ENCODE measurements at regions not wholly inside any gene's neighbourhood (a gene's known extent, or its start where the extent isn't known, plus 50 kb on each side); places are given as distances from the start of the nearest gene placed in this dataset.

- Histone ChIP-seq H3K4me3 (no peak overlapping the region), H3K27me3 (no peaks in the 10 kb centered on the region), H3K36me3 (no peaks in the 10 kb centered on the region), H3K9me3 (no peaks in the 10 kb centered on the region), H3K4me1 (no peaks in the 10 kb centered on the region), H3K27ac (no peak overlapping the region)
- TF ChIP-seq CTCF (IDR thresholded peaks at IDR 0.05), result no peak
- no peak for TF ChIP-seq POLR2A (IDR thresholded peaks at IDR 0.05)
- DNase-seq, result no peak
Observed at GRCh38 chr20:11976966-11977365, 59.3 kb downstream of the BTBD3 start.

- no peak overlapping the region for H3K4me3 ChIP-seq
- no peak overlapping the region for H3K27ac ChIP-seq
- no peaks in the 10 kb centered on the region for H3K4me1 ChIP-seq
- no peak for DNase-seq
- H3K36me3 ChIP-seq, result no peaks in the 10 kb centered on the region
- no peaks in the 10 kb centered on the region for H3K27me3 ChIP-seq
- H3K9me3 ChIP-seq, result no peaks in the 10 kb centered on the region
- no peak for TF ChIP-seq CTCF (IDR thresholded peaks at IDR 0.05)
- no peak for TF ChIP-seq POLR2A (IDR thresholded peaks at IDR 0.05)
Observed at GRCh38 chr20:11978496-11978895, 60.8 kb downstream of the BTBD3 start.

GRCh38 chr20:11979306-11979990 lies 61.8 kb downstream of the BTBD3 start:
- Histone ChIP-seq H3K4me3 (no peak overlapping the region), H3K9me3 (no peaks in the 10 kb centered on the region), H3K27ac (no peak overlapping the region), H3K4me1 (no peaks in the 10 kb centered on the region), H3K27me3 (no peaks in the 10 kb centered on the region), H3K36me3 (no peaks in the 10 kb centered on the region)
- no peak for TF ChIP-seq CTCF (IDR thresholded peaks at IDR 0.05)
- no peak for TF ChIP-seq POLR2A (IDR thresholded peaks at IDR 0.05)
- no peak for DNase-seq

- Histone ChIP-seq H3K36me3 (no peaks in the 10 kb centered on the region), H3K4me3 (no peak overlapping the region), H3K9me3 (no peaks in the 10 kb centered on the region), H3K27me3 (no peaks in the 10 kb centered on the region), H3K4me1 (no peaks in the 10 kb centered on the region), H3K27ac (no peak overlapping the region)
- DNase-seq, result no peak
- peak in 1 of 6 experiments; percentile 5 for TF ChIP-seq CTCF (IDR thresholded peaks at IDR 0.05)
- TF ChIP-seq POLR2A (IDR thresholded peaks at IDR 0.05), result no peak
Observed at GRCh38 chr20:11980263-11980662, 62.6 kb downstream of the BTBD3 start.

GRCh38 chr20:11981366-11981947 lies 63.8 kb downstream of the BTBD3 start:
- Histone ChIP-seq H3K4me1 (no peaks in the 10 kb centered on the region), H3K36me3 (no peaks in the 10 kb centered on the region), H3K4me3 (no peak overlapping the region), H3K27ac (no peak overlapping the region), H3K27me3 (no peaks in the 10 kb centered on the region), H3K9me3 (no peaks in the 10 kb centered on the region)
- TF ChIP-seq CTCF (IDR thresholded peaks at IDR 0.05), result no peak
- TF ChIP-seq POLR2A (IDR thresholded peaks at IDR 0.05), result no peak
- no peak for DNase-seq
